ENCODE measurements at regions not wholly inside any gene's neighbourhood (a gene's known extent, or its start where the extent isn't known, plus 50 kb on each side); places are given as distances from the start of the nearest gene placed in this dataset.

DNA sequence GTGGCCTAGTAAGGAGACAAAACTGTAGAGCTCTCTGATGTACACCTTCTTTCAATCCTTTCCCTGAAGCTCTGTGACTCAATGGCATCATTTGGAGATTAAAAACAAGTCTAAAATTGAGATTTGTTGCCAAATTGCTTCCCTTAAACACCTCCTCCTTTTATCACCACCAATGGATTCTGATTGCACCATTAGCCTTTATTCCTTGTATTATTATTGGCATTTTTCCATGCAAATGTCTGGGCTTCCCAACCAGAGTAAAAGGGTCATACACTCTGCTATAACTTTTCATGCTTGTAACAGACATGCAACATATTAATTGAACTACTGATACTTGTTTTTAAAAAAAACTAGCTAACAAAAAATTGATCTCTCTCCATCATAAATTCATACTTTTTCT, 124.2 kb downstream of the CCDC34 start:
- TF ChIP-seq, protein P1, sequence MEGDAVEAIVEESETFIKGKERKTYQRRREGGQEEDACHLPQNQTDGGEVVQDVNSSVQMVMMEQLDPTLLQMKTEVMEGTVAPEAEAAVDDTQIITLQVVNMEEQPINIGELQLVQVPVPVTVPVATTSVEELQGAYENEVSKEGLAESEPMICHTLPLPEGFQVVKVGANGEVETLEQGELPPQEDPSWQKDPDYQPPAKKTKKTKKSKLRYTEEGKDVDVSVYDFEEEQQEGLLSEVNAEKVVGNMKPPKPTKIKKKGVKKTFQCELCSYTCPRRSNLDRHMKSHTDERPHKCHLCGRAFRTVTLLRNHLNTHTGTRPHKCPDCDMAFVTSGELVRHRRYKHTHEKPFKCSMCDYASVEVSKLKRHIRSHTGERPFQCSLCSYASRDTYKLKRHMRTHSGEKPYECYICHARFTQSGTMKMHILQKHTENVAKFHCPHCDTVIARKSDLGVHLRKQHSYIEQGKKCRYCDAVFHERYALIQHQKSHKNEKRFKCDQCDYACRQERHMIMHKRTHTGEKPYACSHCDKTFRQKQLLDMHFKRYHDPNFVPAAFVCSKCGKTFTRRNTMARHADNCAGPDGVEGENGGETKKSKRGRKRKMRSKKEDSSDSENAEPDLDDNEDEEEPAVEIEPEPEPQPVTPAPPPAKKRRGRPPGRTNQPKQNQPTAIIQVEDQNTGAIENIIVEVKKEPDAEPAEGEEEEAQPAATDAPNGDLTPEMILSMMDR (conservative IDR thresholded peaks at IDR 0.05; ENCODE audit: low read depth, low read length), result no peak
- TF ChIP-seq NFE2L2 (IDR thresholded peaks at IDR 0.05; ENCODE audit: low read depth, low read length) (no peak), MAZ (IDR thresholded peaks at IDR 0.05; ENCODE audit: borderline replicate concordance, low read depth, low read length) (no peak), MAFK (IDR thresholded peaks at IDR 0.05; ENCODE audit: low read depth, low read length) (no peak), RAD21 (IDR thresholded peaks at IDR 0.05; ENCODE audit: low read length) (no peak)
- TF ChIP-seq, protein P2, sequence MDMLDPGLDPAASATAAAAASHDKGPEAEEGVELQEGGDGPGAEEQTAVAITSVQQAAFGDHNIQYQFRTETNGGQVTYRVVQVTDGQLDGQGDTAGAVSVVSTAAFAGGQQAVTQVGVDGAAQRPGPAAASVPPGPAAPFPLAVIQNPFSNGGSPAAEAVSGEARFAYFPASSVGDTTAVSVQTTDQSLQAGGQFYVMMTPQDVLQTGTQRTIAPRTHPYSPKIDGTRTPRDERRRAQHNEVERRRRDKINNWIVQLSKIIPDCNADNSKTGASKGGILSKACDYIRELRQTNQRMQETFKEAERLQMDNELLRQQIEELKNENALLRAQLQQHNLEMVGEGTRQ (IDR thresholded peaks at IDR 0.05; ENCODE audit: low read depth, low read length), result no peak
